OCI-LY3 (cell line): ENCODE measurements at regions not wholly inside any gene's neighbourhood (a gene's known extent, or its start where the extent isn't known, plus 50 kb on each side); places are given as distances from the start of the nearest gene placed in this dataset.

Source experiments
- EZH2phosphoT487 ChIP-seq: fragments of 200-600 bp; shearing (Covaris generic); IDR thresholded peaks from 2 replicates; pipeline ENCODE4 v1.6.1; 2018; ENCODE audit warnings: antibody characterized with exemption, mixed run types, low read depth
- TF ChIP-seq, protein P1 (sequence below): fragments of 200-600, 300-600 bp; sonication (generic); IDR thresholded peaks from 2 replicates; pipeline ENCODE4 v1.5.1; 2014; ENCODE audit warnings: antibody characterized with exemption, low read length, low read depth

DNA sequence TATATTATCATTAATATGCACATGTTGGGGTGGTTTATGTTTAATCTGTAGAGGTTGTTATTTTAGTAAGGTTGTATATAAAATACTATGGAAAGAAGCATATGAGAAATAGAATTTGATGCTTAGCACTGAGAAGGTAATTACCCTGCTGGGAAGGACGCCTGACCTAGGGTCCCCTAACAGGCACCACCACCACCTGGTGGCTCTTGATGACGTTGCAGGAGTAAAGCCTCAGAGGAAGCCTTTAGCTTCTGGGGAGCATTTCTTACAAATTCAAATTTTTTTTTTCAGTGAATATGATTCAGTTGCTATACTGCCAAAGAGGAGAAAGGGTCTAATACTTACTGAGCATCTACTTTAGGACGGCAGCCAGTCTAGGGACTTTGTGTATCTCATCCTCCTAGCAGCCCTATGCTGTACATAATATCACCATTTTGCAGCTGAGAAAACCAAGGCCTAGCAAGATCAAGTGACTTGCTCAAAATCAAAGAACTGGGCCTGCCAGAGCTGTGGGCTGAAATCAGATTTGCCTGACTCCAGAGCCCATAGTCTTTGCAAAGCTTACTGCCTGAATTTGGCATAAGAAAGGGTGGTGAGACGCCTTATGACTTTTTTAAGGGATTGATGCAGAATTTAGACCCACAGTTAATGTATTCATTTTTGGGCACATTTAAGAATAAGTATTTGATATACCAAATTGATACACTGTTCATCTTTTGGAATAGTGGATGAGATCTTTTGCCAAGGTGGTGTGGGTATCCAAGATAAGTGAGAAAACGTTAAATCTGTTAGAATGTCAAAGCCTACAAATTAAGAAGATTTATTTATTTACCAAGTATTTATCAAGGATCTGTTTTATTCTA, 78.8 kb upstream of the GAREM1 start:
- TF ChIP-seq EZH2phosphoT487, result no peak
- TF ChIP-seq, protein P1, sequence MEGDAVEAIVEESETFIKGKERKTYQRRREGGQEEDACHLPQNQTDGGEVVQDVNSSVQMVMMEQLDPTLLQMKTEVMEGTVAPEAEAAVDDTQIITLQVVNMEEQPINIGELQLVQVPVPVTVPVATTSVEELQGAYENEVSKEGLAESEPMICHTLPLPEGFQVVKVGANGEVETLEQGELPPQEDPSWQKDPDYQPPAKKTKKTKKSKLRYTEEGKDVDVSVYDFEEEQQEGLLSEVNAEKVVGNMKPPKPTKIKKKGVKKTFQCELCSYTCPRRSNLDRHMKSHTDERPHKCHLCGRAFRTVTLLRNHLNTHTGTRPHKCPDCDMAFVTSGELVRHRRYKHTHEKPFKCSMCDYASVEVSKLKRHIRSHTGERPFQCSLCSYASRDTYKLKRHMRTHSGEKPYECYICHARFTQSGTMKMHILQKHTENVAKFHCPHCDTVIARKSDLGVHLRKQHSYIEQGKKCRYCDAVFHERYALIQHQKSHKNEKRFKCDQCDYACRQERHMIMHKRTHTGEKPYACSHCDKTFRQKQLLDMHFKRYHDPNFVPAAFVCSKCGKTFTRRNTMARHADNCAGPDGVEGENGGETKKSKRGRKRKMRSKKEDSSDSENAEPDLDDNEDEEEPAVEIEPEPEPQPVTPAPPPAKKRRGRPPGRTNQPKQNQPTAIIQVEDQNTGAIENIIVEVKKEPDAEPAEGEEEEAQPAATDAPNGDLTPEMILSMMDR, result peak; percentile 81
